ENCODE measurements at regions not wholly inside any gene's neighbourhood (a gene's known extent, or its start where the extent isn't known, plus 50 kb on each side); places are given as distances from the start of the nearest gene placed in this dataset.

DNA sequence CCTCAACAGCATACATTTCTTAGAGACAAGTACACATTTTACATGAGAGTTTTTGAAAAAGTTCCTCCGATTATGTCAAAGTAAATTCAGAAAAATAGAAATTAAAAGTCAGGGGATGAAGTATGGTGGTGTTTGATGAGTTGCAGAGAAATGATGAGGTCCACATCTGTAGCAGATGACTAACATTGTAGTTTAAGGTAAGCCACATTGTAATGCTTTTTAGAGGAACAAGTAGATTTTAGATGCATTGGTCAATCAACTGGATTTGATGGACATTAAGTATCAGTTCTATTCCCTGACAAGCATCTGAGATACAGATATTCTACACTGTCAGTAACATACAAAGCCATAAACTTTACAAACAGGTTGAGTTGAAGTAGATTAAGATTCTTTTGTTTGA is 402.4 kb upstream of the RORB start:
- TF ChIP-seq, protein P1, sequence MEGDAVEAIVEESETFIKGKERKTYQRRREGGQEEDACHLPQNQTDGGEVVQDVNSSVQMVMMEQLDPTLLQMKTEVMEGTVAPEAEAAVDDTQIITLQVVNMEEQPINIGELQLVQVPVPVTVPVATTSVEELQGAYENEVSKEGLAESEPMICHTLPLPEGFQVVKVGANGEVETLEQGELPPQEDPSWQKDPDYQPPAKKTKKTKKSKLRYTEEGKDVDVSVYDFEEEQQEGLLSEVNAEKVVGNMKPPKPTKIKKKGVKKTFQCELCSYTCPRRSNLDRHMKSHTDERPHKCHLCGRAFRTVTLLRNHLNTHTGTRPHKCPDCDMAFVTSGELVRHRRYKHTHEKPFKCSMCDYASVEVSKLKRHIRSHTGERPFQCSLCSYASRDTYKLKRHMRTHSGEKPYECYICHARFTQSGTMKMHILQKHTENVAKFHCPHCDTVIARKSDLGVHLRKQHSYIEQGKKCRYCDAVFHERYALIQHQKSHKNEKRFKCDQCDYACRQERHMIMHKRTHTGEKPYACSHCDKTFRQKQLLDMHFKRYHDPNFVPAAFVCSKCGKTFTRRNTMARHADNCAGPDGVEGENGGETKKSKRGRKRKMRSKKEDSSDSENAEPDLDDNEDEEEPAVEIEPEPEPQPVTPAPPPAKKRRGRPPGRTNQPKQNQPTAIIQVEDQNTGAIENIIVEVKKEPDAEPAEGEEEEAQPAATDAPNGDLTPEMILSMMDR (IDR thresholded peaks at IDR 0.05; ENCODE audit: borderline replicate concordance, extremely low read depth, low read length, poor library complexity, severe bottlenecking) = no peak
- no peak for TF ChIP-seq EZH2 (IDR thresholded peaks at IDR 0.05; ENCODE audit: borderline replicate concordance, low read depth, low read length, severe bottlenecking)
